T-helper 1 cell treated with Interleukin-12 subunit alpha and Interleukin-12 subunit beta and Interleukin-4 antibody, amounts not matched to agents 30 ng/mL and 1 ng/mL, for 36 hours (primary cell): ENCODE measurements at regions not wholly inside any gene's neighbourhood (a gene's known extent, or its start where the extent isn't known, plus 50 kb on each side); places are given as distances from the start of the nearest gene placed in this dataset.

Source experiments
- intact Hi-C: fragments of 100-400 bp; cut with micrococcal nuclease; formaldehyde crosslinking; loops from one replicate; pipeline ENCODE4 v1.15.1; 2024

DNA sequence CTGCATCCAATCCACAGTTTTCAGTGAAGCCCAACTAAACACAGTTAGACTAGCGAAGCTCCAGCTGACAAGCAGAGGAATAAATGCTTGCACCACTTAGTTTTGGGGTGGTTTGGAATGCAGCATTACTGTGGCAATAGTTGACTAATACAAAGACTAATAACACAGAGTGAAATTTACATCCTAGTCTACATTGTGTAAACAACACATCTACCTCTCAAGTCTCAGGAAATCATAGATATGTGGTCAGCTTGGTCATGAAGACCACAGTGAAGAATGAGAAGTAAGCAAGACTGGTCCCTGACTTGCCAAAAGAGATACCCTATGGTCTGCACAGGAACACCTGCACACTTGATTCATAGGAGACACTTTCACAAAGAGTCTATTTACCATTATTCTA, 155.1 kb upstream of the TANK start:
- intact Hi-C loops, result no loop called here

DNA sequence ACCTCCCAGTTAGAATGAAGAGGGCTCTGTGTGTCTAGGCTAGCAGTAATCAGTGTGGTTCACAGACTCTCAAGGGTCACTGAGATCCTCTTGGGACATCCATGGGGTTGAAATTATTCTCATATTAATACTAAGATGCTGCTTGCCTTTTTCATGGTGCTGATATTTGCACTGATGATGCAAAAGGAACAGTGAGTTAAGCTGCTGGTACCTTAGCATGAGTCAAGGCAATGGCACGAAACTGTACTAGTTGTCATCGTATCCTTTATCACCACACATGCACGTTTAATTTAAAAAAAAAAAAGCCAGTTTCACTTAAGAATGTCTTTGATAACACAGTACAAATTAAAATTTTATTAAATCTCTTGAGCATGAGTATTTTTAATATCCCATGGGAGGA, 151.9 kb upstream of the TANK start:
- intact Hi-C loops, result no loop called here

DNA sequence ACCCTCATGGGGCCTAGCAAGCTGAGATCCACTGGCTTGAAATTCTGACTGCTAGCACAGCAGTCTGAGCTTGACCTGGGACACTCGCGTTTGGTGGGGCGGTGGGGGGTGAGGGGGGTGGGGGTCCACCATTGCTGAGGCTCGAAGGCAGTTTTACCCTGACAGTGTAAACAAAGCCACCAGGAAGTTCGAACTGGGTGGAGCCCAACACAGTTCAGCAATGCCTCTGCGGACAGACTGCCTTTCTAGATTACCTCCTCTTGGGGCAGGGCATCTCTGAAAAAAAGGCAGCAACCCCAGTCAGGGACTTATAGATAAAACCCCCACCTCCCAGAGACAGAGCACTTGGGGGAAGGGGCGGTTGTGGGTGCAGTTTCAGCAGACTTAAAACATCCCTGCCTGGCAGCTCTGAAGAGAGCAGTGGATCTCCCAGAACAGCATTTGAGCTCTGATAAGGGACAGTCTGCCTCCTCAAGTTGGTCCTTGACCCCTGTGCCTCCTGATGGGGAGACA, 149.7 kb upstream of the TANK start:
- intact Hi-C loops, result no loop called here

DNA sequence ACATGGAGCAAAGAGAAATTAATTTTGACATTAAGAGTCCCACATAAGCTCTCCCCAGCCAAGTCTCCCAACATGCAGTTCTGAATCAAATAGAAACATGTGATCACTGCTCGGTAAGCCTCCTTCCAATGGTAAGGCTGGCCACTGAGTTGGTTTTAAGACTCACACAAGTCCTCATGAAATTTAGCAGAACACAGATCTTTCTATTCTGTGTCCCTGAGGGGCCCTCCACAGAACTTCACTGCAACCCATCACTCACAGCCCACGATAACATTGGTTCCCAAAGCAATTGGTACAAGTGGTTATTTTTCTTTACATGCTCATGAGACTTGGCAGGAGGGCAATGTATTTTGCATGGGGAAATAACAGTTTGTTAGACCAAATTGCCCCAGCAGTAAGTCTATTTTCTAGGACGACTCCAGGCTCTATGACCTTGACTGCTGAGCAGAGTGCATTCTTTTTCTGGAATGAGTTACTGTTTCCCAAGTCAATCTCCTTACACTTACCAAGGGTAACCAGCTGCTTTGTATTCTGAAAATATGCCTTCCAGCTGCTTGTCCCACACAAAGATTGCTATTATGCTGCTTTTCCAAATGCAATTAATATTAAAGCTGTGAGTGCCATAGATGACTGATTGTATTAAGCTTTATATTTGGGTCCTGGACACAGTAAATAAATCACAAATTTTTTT, 142.3 kb upstream of the TANK start:
- intact Hi-C loops, result no loop called here

DNA sequence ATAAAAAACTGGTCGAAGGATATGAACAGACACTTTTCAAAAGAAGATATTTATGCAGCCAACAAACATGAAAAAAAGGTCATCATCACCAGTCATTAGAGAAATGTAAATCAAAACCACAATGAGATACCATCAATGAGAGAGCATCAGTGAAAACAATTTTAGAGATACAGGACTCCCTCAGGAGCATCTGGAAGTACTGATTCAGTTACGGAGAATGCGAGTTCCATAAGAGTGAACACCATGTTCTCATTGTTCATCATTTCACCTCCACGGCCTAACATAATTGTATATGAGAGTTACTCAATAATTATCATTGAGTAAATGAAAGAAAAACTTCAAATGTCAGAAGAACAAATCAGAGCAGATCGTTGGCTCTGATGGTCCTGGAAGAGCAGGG, 140.9 kb upstream of the TANK start:
- intact Hi-C loops, result no loop called here

DNA sequence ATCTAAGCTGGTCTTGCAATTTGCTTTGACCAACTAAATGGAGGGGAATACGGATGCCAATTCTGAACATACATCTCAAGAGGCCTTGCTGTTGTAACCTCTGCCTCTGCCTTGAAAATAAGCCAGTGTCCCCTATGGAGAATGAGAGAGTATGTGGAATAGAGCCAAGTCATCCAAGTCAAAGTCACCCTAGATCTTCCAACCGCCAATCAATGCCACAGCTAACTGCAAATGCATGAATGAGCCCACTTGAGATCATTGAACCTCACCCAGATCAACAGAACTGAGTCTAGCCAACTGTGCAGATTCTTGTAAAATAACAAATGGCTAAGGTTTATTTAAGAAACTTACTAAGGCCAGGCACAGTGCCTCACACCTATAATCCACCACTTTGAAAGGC, 139.8 kb upstream of the TANK start:
- intact Hi-C loops, result no loop called here

DNA sequence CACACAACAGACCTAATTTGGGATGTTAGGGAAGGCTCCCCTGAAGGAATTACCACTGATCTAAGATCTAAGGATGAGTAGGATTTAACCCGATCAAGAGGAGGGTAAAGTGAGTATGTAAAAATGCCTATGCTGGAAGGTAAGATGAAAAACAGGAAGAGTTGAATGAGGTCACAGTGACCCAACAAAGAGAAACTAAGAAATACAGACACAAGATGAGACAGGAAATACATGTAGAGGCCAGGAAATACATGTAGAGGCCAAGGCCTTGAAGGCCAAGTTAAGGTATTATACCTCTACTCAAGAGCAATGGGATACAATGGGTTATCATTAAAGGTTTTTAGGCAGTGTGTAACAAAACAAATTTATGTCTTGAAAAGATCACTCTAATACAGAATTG, 131.6 kb upstream of the TANK start:
- intact Hi-C loops, result no loop called here

DNA sequence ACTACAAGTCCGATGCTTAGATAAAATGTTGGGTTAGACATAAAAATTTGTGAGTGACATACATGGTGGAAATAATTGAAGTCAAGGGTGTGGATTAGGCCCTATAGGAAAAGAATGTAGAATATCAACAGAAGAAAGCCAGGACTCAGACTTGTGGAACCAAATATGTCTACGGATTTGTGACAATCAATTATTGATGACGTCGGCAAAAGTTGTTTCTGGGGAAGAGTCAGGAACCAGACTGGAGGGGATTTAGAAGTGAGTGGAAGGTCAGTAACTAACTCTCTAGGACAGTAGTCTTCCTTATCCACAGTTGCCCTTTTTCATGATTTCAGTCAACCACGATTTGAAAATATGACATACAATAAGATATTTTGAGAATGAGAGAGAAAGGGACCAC, 130.9 kb upstream of the TANK start:
- intact Hi-C loops, result no loop called here

DNA sequence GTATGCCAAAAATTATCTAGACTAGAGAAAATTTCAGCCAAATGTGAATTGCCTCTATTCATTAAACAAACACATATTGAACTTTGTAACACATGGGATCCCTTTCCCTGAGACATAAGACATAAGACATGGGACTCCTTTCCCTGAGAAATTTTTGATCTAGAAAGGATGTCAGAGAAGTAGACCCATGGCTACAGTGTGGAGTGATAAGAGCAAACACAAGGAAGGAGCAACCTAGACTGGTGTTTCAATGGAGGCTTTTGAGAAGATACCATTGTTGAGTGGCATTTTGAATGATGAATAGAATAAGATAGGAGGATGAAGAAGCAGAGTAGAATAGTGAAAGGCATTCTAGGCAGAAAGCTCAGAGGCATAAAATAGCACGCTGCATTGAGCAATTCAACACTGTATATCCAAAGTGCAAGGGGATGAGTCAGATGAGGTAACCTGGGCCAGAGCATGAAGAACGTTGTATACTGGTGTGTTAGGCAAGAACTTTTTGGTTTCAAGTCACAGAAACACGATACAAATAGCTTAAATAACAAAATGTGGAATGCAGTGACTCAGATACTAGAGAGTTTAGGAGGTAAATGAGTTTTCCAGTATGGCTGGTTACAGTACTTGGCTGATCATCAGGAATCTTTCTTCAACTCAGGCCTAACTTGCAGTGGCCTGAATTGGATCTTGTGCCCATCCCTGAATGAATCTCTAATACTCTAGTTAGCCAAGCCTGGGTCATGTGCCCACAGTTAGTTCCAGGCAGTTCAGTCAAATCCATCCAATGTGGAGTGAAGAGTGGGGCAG, 129.8 kb upstream of the TANK start:
- intact Hi-C loops, result no loop called here

DNA sequence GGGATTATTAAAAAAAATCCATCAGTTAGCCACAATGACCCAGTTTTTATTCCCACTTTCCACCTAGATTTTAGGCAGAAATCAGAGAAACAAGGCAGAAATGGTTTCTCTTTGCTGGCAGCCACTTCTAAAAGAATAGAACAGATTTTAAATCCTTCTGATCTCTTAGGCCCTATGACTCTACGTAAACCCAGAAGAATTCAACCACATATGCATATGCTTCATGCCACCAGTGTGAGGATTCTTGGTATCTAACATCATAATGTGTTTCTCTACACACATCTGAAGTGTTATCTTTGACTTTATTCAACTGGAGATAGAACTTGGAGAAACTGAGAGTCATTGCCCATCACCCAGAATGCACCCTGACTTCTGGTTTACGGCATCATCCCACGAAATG, 128.7 kb upstream of the TANK start:
- intact Hi-C loops, result no loop called here

DNA sequence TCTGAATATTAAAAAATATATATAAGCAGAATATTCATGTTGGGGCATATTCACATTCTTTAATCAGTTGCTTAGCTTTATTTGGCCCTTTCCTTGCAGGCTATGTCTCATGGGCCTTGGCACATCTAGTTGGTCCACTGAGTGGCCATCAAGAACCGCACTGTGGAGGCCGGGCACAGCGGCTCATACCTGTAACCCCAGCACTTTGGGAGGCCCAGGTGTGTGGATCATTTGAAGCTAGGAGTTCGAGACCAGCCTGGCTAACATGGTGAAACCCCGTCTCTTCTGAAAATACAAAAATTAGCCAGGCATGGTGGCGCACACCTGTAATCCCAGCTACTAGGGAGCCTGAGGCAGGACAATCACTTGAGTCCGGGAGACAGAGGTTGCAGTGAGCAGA, 127.6 kb upstream of the TANK start:
- intact Hi-C loops, result no loop called here

DNA sequence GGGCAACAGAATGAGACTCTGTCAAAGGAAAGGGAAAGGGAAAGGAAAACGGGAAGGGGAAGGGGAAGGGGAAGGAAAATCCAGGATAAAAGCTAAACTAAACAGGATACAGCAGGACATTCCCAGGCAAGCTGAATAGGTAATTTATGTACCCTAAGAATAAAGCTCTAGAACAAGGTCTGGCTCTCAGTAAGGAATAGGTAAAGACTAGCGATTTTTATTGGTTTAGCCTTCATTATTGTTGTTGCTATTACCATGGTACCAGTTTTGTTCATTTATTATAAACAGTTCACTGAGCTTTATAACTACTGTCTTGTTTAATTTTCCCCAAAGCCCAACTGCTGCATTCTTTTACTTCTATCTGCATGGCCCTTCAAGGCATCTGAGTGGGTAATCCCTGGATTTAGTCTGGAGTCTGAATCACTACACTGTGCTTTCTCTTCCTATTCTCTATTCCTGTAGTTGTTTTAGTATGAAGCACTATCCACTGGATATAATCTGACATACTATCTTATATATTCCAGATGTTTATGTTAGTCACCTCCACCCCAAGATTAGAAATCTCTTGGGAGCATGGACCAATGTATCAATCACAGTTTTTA, 127.1 kb upstream of the TANK start:
- intact Hi-C loops, result no loop called here

DNA sequence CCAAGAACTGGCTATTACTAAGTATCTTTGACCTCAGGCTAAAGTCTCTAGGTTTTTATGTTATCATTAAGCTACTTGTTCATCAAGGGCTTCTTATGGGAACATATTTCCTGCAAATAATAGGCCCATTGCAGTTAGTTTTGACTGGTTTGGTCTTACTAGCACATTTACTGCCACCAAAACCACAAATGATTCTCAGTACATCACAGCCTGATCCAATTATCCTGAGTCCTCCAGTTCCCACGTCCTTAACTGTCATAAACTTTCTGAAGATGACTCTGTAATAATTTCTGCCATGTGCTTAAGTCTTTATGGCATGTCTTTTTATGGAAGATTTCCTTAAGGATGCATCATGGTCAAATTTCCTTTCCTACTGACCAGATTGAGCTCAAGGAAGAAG, 123.3 kb upstream of the TANK start:
- intact Hi-C loops, result no loop called here

DNA sequence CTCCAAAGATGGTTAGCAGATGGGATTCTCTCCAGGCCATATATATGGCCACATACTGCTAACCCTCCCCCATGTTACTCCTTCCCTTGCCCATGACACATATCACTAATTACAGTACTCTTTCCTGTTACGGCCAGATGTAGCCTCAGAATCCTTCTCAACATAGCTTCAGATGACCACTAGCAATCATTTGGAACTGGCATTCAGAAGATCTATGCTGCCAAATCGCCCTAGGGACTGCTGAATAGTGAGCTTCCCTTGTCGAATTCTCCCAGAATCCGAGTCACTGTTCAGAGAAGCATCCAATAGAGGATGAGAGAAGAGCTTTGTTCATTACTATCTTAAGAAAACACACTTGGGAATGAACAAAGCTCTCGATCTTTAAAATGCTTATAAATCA, 121.2 kb upstream of the TANK start:
- intact Hi-C loops, result no loop called here

DNA sequence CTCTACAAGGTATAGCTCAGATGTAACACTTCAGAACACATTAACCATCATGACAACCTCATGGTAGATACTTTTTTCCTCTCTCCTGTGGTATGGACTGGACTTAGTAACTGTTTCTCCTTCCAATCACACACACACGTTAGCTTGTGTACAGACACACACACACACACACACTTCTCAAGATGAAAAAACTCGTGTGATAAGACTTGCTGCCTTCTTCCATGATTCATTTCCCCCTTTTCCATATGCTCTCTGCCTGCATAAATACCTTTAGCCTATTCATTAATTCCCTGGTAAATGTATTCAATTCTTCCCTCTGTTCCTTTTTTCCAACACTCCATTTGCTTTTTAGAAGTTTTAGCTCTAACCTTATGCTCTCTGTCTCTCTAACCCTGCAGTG, 118.9 kb upstream of the TANK start:
- intact Hi-C loops, result no loop called here

DNA sequence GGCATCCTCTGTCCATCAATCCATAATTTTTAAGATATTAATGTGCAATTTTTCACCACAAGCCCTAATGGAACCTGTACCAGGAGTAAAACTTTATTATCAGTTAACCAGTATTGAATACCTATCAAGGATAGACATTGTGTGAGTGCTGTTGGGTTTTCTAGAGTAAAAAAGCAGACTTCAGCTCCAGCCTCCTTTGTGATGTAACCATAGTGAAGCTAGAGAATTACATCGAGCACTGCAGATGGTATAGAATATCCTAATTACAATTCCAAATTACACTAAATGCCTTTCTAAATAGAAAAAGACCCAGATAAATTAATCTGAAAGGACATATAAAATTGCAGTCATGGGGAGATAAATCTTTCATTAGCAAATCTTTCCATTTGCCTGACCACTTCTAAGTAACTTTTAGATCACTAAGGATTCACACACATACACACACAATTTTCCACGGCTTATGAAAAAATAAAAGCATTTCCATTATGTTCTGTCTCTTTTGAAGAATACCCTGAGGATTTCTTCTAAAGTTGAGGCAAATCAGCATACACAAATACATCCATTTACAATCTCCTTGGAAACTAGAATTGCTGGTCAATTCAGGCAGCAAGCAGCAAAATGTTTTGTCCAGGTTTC, 117.1 kb upstream of the TANK start:
- intact Hi-C loops, result no loop called here

DNA sequence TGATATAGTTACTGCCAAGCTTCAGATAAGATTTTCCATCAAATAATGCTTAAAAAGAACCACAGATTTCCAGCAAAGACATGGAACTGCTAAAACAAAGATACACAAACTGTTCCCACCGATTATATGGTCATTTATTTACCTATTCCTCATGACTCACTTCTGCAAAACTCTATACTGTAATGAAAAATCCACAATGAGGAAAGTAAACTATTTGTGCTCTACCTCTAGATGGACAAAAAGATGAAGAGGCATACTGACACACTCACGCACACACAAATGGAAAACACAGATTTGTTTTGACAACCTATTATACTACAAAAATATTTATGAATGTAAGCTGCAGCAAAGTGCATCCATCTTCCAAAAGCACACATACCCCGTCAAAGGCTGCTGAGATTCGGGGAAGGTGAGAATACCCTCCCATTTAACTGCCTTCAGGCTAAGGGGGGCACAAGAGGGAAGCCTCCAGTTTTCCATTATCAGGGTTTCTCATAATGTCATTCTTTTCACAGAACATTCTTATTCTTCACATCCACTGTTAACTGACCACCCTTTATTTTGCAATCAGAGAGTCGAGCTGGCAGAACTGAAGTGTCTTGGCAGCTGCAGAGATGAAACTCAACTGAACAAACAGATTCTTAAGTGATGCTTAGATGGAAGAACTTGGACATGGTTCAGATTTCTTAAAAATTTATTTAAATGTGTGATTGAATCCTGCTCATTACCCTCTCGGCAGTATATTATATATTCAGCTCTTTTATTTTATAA, 115.9 kb upstream of the TANK start:
- intact Hi-C loops, result no loop called here

DNA sequence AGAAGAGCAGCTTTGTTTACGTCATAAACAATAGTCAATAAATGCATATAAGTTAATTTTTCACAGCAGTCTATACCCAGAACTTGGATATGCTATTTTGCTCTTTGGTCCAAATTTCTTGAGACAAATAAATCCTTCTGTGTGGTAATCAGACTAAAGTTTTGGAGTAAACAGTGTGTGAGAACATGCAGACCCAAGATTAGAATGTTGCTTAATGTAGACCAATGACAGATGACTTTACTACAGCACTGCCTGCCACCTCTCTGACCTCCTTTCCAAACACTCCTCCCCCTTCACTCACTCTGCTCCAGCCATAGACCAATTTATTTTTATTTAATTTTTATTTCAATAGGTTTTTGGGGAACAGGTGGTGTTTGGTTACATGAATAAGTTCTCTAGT, 115.3 kb upstream of the TANK start:
- intact Hi-C loops, result no loop called here

DNA sequence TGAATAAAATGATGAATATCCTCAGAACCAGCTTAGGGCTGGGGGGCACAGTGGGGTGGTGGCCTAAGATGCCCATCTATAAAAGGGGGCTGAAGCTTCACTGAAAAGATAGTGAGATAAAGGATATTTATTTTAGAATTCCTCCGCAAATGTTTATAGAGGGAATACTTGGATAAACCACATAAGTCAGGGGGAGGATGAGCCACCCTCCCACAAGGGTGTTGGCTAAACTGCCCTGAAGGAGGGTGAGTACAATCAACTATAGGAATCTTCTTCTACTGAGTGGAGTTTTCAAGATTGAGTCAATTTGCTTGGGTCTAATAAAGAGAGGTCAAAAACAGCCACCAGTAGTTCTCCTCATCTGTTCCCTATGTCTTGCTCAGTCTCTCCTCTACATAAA, 114.5 kb upstream of the TANK start:
- intact Hi-C loops, result no loop called here

DNA sequence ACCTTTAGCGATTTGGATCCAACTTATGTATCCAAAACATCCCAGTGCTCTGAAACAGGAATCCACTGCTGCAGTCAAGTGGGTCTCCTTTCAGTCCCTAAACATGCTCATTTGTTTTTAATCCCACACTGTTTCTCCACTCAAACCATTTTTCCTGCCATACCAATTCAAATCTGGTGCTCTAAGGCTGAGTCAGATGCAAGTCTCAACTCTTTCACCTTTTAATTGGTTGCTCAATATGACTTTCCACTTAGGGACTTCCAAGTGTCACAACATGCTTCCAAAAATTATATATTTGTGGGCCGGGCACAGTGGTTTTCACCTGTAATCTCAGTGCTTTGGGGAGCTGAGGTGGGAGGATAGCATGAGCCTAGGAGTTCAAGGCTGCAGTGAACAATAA, 113.4 kb upstream of the TANK start:
- intact Hi-C loops, result no loop called here

DNA sequence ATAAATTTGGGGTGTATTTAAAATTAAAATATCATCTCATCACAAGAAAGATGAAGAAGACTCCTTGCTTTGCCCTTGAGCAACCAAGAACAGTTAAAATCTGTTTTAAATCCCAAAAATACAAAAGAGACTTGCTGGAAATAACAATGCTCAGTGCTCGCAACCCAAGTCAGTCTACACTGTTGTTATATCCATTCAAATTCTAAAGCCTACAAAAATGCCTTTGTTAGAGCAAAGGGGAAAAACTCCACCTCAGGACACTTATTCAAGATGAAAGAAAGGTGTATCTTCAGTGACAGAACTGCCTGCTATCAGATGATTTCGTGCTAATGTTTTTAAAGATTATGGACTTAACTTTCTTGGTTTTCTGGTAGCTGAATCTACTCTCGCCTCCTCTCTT, 111.9 kb upstream of the TANK start:
- intact Hi-C loops, result no loop called here
